ENCODE measurements at regions not wholly inside any gene's neighbourhood (a gene's known extent, or its start where the extent isn't known, plus 50 kb on each side); places are given as distances from the start of the nearest gene placed in this dataset.

DNA sequence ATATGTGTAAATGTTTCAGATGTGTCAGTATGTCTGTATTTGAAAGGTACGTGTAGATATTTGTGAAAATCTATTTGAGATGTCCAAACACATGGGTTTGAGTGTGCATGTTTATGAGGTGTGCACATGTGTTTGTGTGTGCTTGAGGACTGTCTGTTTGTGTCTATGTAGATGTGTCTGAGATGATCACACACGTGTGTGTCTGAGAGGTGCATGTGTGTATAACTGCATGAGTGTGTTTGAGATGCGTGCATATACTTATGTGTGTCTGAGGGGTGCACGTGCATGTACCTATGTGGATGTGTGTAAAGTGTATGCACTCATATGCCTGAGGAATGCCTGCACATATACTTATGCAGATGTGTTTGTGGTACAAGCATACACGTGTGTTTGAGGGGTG lies 584.4 kb downstream of the BUD13 start:
- TF ChIP-seq EZH2 (IDR thresholded peaks at IDR 0.05; ENCODE audit: borderline replicate concordance, insufficient read depth, low read length, poor library complexity, severe bottlenecking) = no peak
- TF ChIP-seq, protein P1, sequence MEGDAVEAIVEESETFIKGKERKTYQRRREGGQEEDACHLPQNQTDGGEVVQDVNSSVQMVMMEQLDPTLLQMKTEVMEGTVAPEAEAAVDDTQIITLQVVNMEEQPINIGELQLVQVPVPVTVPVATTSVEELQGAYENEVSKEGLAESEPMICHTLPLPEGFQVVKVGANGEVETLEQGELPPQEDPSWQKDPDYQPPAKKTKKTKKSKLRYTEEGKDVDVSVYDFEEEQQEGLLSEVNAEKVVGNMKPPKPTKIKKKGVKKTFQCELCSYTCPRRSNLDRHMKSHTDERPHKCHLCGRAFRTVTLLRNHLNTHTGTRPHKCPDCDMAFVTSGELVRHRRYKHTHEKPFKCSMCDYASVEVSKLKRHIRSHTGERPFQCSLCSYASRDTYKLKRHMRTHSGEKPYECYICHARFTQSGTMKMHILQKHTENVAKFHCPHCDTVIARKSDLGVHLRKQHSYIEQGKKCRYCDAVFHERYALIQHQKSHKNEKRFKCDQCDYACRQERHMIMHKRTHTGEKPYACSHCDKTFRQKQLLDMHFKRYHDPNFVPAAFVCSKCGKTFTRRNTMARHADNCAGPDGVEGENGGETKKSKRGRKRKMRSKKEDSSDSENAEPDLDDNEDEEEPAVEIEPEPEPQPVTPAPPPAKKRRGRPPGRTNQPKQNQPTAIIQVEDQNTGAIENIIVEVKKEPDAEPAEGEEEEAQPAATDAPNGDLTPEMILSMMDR (IDR thresholded peaks at IDR 0.05; ENCODE audit: poor library complexity, severe bottlenecking) = no peak

Data from neural cell (in vitro differentiated cells).